Gastroesophageal sphincter (tissue), 4 donors: ENCODE measurements at regions not wholly inside any gene's neighbourhood (a gene's known extent, or its start where the extent isn't known, plus 50 kb on each side); places are given as distances from the start of the nearest gene placed in this dataset.

Source experiments
- ATAC-seq: fragments of 150-250 bp; one replicate; pipeline ENCODE4 v1.9.1; 2016; ENCODE audit warnings: mild to moderate bottlenecking, moderate library complexity
- H3K27ac ChIP-seq, 4 donors: fragments of 200-600 bp; sonication (generic) in 3 of 4; 1 replicate in 3 of 4; 2 replicates in 1 of 4; pipeline ENCODE4 v1.5.1; 2016 to 2019
- H3K27me3 ChIP-seq: fragments of 200-600 bp; sonication (generic); one replicate; pipeline ENCODE4 v1.5.1; 2019
- H3K36me3 ChIP-seq, 2 donors: fragments of 200-600 bp; sonication (generic); one replicate each; pipeline ENCODE4 v1.5.1; 2019; ENCODE audit warnings: control low read depth in 1 of 2
- H3K4me1 ChIP-seq, 3 donors: fragments of 200-600 bp; sonication (generic); 1 replicate in 2 of 3; 2 replicates in 1 of 3; pipeline ENCODE4 v1.5.1; 2016 to 2019; ENCODE audit warnings: control low read depth in 2 of 3
- H3K4me3 ChIP-seq, 2 donors: fragments of 200-600 bp; sonication (generic); one replicate each; pipeline ENCODE4 v1.5.1; 2019; ENCODE audit warnings: mild to moderate bottlenecking in 1 of 2, moderate library complexity in 1 of 2
- H3K9me3 ChIP-seq, 3 donors: fragments of 200-600 bp; sonication (generic); one replicate each; pipeline ENCODE4 v1.5.1; 2017 to 2019; ENCODE audit warnings: control low read depth in 2 of 3
- EP300 ChIP-seq: sonication (generic); formaldehyde crosslinking; IDR thresholded peaks from one replicate; pipeline ENCODE4 v1.6.1; 2017; ENCODE audit warnings: antibody characterized with exemption, mild to moderate bottlenecking
- POLR2A ChIP-seq, 2 donors: fragments of 450-650 bp; IDR thresholded peaks; one replicate each; pipeline ENCODE4 v1.6.1; 2017; ENCODE audit warnings: antibody characterized with exemption in 2 of 2, mild to moderate bottlenecking in 2 of 2, moderate library complexity in 1 of 2
- POLR2AphosphoS5 ChIP-seq: sonication (generic); formaldehyde crosslinking; IDR thresholded peaks from one replicate; pipeline ENCODE4 v1.6.1; 2017; ENCODE audit warnings: antibody characterized with exemption
- WGBS, 2 donors: methylation state at CpG; one replicate each; pipeline ENCODE4 v1.1.5; 2018; ENCODE audit warnings: low coverage in 1 of 2; 5-methylcytosine and 5-hydroxymethylcytosine counted together
- TF ChIP-seq, protein P1 (sequence below), 4 experiments: fragments of 200-600 bp in 2 of 4; fragments of 450-650 bp in 2 of 4; sonication (generic) in 1 of 4; IDR thresholded peaks; one replicate each; pipeline ENCODE4 v1.5.1; 2017 to 2019; ENCODE audit warnings: antibody characterized with exemption in 4 of 4, mild to moderate bottlenecking in 2 of 4, moderate library complexity in 2 of 4

- 4 to 7% methylated on average over 3 to 5 of the region's 5 CpGs for WGBS, 2 donors
- peaks cover 2 to 20% (median 4%) of the 10 kb centered on the region in 3 donors for H3K4me1 ChIP-seq
- no peaks in the 10 kb centered on the region for H3K9me3 ChIP-seq
- H3K4me3 ChIP-seq, result no peak overlapping the region
- H3K27me3 ChIP-seq, result no peaks in the 10 kb centered on the region
- ATAC-seq, result peak; percentile 89
- H3K27ac ChIP-seq, result no peak overlapping the region
- H3K36me3 ChIP-seq, result no peaks in the 10 kb centered on the region
- TF ChIP-seq, protein P1, sequence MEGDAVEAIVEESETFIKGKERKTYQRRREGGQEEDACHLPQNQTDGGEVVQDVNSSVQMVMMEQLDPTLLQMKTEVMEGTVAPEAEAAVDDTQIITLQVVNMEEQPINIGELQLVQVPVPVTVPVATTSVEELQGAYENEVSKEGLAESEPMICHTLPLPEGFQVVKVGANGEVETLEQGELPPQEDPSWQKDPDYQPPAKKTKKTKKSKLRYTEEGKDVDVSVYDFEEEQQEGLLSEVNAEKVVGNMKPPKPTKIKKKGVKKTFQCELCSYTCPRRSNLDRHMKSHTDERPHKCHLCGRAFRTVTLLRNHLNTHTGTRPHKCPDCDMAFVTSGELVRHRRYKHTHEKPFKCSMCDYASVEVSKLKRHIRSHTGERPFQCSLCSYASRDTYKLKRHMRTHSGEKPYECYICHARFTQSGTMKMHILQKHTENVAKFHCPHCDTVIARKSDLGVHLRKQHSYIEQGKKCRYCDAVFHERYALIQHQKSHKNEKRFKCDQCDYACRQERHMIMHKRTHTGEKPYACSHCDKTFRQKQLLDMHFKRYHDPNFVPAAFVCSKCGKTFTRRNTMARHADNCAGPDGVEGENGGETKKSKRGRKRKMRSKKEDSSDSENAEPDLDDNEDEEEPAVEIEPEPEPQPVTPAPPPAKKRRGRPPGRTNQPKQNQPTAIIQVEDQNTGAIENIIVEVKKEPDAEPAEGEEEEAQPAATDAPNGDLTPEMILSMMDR (IDR thresholded peaks at IDR 0.05), result no peak
- peak; percentile 55 for TF ChIP-seq POLR2AphosphoS5
- TF ChIP-seq EP300, result no peak
- no peak for TF ChIP-seq POLR2A (IDR thresholded peaks at IDR 0.05)
Measured at GRCh38 chr13:97141564-97142005, 80.5 kb upstream of the MBNL2 start.

DNA sequence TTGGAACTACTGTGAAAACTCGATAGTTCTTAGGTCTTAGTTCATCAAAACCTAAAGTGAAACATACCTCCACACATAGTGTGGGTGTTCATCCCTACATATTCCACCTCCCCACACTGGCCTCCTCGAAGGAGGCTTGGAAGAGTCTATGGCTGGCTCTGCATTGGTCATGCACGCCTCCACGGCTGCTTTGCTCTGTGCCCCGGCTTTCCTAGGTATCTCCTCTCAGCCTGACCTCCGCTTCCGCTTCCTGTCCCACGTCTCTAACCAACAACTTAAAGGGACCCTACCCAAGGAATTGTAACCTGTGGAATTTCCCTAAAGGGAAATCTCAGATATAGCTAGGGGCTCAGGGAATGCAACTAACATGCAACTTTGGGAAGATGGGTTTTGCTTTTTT is 79.7 kb upstream of the MBNL2 start:
- ATAC-seq, result peak; percentile 24
- Histone ChIP-seq H3K4me3 (peak overlapping the region in 1 of 2 donors; percentile 20), H3K27me3 (no peaks in the 10 kb centered on the region), H3K36me3 (no peaks in the 10 kb centered on the region), H3K4me1 (peaks cover 2 to 20% (median 4%) of the 10 kb centered on the region in 3 donors), H3K27ac (no peak overlapping the region), H3K9me3 (no peaks in the 10 kb centered on the region)
- WGBS, 2 donors, result 45 to 65% methylated on average over 3 to 5 of the region's 8 CpGs
- no peak for TF ChIP-seq POLR2AphosphoS5
- TF ChIP-seq, protein P1 (IDR thresholded peaks at IDR 0.05), result no peak
- TF ChIP-seq POLR2A (IDR thresholded peaks at IDR 0.05), result no peak
- no peak for TF ChIP-seq EP300

- peaks cover 2 to 20% (median 4%) of the 10 kb centered on the region in 3 donors for H3K4me1 ChIP-seq
- no peaks in the 10 kb centered on the region for H3K27me3 ChIP-seq
- no peak overlapping the region for H3K27ac ChIP-seq
- TF ChIP-seq, protein P1 (IDR thresholded peaks at IDR 0.05), result no peak
- TF ChIP-seq POLR2A (IDR thresholded peaks at IDR 0.05) (no peak), EP300 (no peak), POLR2AphosphoS5 (no peak)
- H3K9me3 ChIP-seq, result no peaks in the 10 kb centered on the region
- H3K4me3 ChIP-seq, result no peak overlapping the region
- 83 to 100% methylated on average over 1 to 2 of the region's 2 CpGs for WGBS, 2 donors
- ATAC-seq, result no peak
- H3K36me3 ChIP-seq, result no peaks in the 10 kb centered on the region
Measured at GRCh38 chr13:97145057-97145456, 77.1 kb upstream of the MBNL2 start.

- H3K4me1 ChIP-seq, result no peaks in the 10 kb centered on the region
- ATAC-seq, result no peak
- WGBS, 2 donors, result 71 to 81% methylated on average over 4 of the region's 4 CpGs
- no peak overlapping the region for H3K4me3 ChIP-seq
- H3K36me3 ChIP-seq, result no peaks in the 10 kb centered on the region
- no peaks in the 10 kb centered on the region for H3K27me3 ChIP-seq
- H3K9me3 ChIP-seq, result peaks cover 0 to 5% (median 0%) of the 10 kb centered on the region in 3 donors
- TF ChIP-seq POLR2AphosphoS5 (no peak), POLR2A (IDR thresholded peaks at IDR 0.05) (no peak), EP300 (no peak)
- TF ChIP-seq, protein P1 (IDR thresholded peaks at IDR 0.05), result no peak
- no peak overlapping the region for H3K27ac ChIP-seq
Measured at GRCh38 chr13:97148894-97149293, 73.2 kb upstream of the MBNL2 start.

GRCh38 chr13:97160421-97160820 is 61.7 kb upstream of the MBNL2 start:
- no peaks in the 10 kb centered on the region for H3K4me1 ChIP-seq

More at GRCh38 chr13:97160421-97160820, 61.7 kb upstream of the MBNL2 start:
- Histone ChIP-seq H3K4me3 (no peak overlapping the region), H3K27ac (no peak overlapping the region), H3K27me3 (no peaks in the 10 kb centered on the region), H3K9me3 (no peaks in the 10 kb centered on the region), H3K36me3 (no peaks in the 10 kb centered on the region)
- WGBS, 2 donors, result 100% methylated on average over 2 of the region's 2 CpGs
- no peak for TF ChIP-seq POLR2AphosphoS5
- TF ChIP-seq EP300, result no peak
- TF ChIP-seq, protein P1 (IDR thresholded peaks at IDR 0.05), result no peak
- TF ChIP-seq POLR2A (IDR thresholded peaks at IDR 0.05), result no peak
- no peak for ATAC-seq
